ENCODE measurements at regions not wholly inside any gene's neighbourhood (a gene's known extent, or its start where the extent isn't known, plus 50 kb on each side); places are given as distances from the start of the nearest gene placed in this dataset.

- peak overlapping the region; percentile 39 for H3K4me3 ChIP-seq (ENCODE audit: low read depth, low read length, poor library complexity, severe bottlenecking)
- H3K79me2 ChIP-seq (ENCODE audit: insufficient read depth, low read depth, low read length), result no peaks in the 10 kb centered on the region
- CTCF ChIA-PET (ENCODE audit: unreplicated experiment), result no interaction called here
- POLR2A ChIA-PET, result interaction anchor here (0.6 kb wide), 2 partner anchors 1438 to 1944 kb away, joined by 3 read pairs; no protein-coding TSS in a partner anchor
- intact Hi-C loops (cut with micrococcal nuclease; ENCODE audit: unreplicated experiment), result no loop called here
- H3K4me2 ChIP-seq (ENCODE audit: low read length), result peak overlapping the region; percentile 64
- no peaks in the 10 kb centered on the region for H3K36me3 ChIP-seq (ENCODE audit: insufficient read depth, low read length)
- no peak overlapping the region for H2AFZ ChIP-seq (ENCODE audit: low read length)
- H4K20me1 ChIP-seq (ENCODE audit: insufficient read depth, low read length), result no peaks in the 10 kb centered on the region
- H3K4me1 ChIP-seq (ENCODE audit: insufficient read depth, low read length, poor library complexity, severe bottlenecking), result peaks cover 11% of the 10 kb centered on the region
- H3K27ac ChIP-seq (ENCODE audit: low read depth, low read length, poor library complexity, severe bottlenecking), result no peak overlapping the region
- BruUV-seq (replicated peaks), result no TSS peak
- no peaks in the 10 kb centered on the region for H3K9me2 ChIP-seq (ENCODE audit: insufficient read depth, low read length)
- no peaks in the 10 kb centered on the region for H3K9me3 ChIP-seq (ENCODE audit: low read length)
- TF ChIP-seq, protein P1, sequence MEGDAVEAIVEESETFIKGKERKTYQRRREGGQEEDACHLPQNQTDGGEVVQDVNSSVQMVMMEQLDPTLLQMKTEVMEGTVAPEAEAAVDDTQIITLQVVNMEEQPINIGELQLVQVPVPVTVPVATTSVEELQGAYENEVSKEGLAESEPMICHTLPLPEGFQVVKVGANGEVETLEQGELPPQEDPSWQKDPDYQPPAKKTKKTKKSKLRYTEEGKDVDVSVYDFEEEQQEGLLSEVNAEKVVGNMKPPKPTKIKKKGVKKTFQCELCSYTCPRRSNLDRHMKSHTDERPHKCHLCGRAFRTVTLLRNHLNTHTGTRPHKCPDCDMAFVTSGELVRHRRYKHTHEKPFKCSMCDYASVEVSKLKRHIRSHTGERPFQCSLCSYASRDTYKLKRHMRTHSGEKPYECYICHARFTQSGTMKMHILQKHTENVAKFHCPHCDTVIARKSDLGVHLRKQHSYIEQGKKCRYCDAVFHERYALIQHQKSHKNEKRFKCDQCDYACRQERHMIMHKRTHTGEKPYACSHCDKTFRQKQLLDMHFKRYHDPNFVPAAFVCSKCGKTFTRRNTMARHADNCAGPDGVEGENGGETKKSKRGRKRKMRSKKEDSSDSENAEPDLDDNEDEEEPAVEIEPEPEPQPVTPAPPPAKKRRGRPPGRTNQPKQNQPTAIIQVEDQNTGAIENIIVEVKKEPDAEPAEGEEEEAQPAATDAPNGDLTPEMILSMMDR (conservative IDR thresholded peaks at IDR 0.05; ENCODE audit: low read length), result no peak
- no peak for TF ChIP-seq EZH2phosphoT487 (IDR thresholded peaks at IDR 0.05; ENCODE audit: borderline replicate concordance, low read depth, low read length)
- peak; percentile 60 for DNase-seq (ENCODE audit: low spot score)
These were observed 70.7 kb upstream of the RANBP6 start for GRCh38 chr9:6086006-6086655.

- Histone ChIP-seq H3K79me2 (ENCODE audit: insufficient read depth, low read depth, low read length) (no peaks in the 10 kb centered on the region), H3K4me2 (ENCODE audit: low read length) (peak overlapping the region; percentile 69), H3K9me3 (ENCODE audit: low read length) (no peaks in the 10 kb centered on the region), H3K4me1 (ENCODE audit: insufficient read depth, low read length, poor library complexity, severe bottlenecking) (peaks cover 5% of the 10 kb centered on the region), H3K9me2 (ENCODE audit: insufficient read depth, low read length) (no peaks in the 10 kb centered on the region), H3K4me3 (ENCODE audit: low read depth, low read length, poor library complexity, severe bottlenecking) (peak overlapping the region; percentile 54), H2AFZ (ENCODE audit: low read length) (peak overlapping the region; percentile 82; the same call in 1 of the 2 replicates), H4K20me1 (ENCODE audit: insufficient read depth, low read length) (no peaks in the 10 kb centered on the region), H3K27ac (ENCODE audit: low read depth, low read length, poor library complexity, severe bottlenecking) (no peak overlapping the region), H3K36me3 (ENCODE audit: insufficient read depth, low read length) (no peaks in the 10 kb centered on the region)
- POLR2A ChIA-PET, result interaction anchor here (0.7 to 1.0 kb wide), 3 partner anchors 16 to 278 kb away, joined by 3 to 4 read pairs (median 3); no protein-coding TSS in a partner anchor
- DNase-seq (ENCODE audit: low spot score), result peak; percentile 72
- no peak for TF ChIP-seq EZH2phosphoT487 (IDR thresholded peaks at IDR 0.05; ENCODE audit: borderline replicate concordance, low read depth, low read length)
- TF ChIP-seq, protein P1 (conservative IDR thresholded peaks at IDR 0.05; ENCODE audit: low read length), result no peak
- CTCF ChIA-PET (ENCODE audit: unreplicated experiment), result no interaction called here
- BruUV-seq (replicated peaks), result no TSS peak
- intact Hi-C loops (cut with micrococcal nuclease; ENCODE audit: unreplicated experiment), result no loop called here
These were observed 64.8 kb upstream of the RANBP6 start for GRCh38 chr9:6080154-6080716.

DNA sequence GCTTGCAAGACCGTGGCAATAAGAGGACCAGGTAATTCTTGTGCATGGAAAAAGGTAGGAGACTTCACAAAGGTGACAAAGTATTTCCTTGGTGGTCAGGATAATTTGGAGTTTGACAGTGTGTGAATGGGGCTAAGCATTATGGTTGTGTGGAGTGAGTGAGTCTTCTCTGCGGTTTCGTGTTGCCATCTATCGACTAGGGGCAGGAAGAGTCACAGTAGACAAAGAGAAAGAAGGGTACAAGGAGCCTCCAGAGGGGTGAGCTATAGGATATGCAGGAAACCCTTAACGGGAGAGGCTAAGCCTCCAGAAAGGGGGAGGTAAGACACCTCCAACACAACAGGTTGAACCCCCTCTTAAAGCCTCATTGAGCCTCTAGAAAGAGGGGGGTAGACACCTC is 64.0 kb upstream of the RANBP6 start:
- Histone ChIP-seq H3K27ac (ENCODE audit: low read depth, low read length, poor library complexity, severe bottlenecking) (no peak overlapping the region), H2AFZ (ENCODE audit: low read length) (peak overlapping the region; percentile 82; the same call in 1 of the 2 replicates), H3K9me2 (ENCODE audit: insufficient read depth, low read length) (no peaks in the 10 kb centered on the region), H3K9me3 (ENCODE audit: low read length) (no peaks in the 10 kb centered on the region), H3K4me2 (ENCODE audit: low read length) (peak overlapping the region; percentile 69), H4K20me1 (ENCODE audit: insufficient read depth, low read length) (no peaks in the 10 kb centered on the region), H3K4me1 (ENCODE audit: insufficient read depth, low read length, poor library complexity, severe bottlenecking) (peaks cover 5% of the 10 kb centered on the region), H3K79me2 (ENCODE audit: insufficient read depth, low read depth, low read length) (no peaks in the 10 kb centered on the region), H3K4me3 (ENCODE audit: low read depth, low read length, poor library complexity, severe bottlenecking) (peak overlapping the region; percentile 54), H3K36me3 (ENCODE audit: insufficient read depth, low read length) (no peaks in the 10 kb centered on the region)
- TF ChIP-seq, protein P1 (conservative IDR thresholded peaks at IDR 0.05; ENCODE audit: low read length), result no peak
- no peak for TF ChIP-seq EZH2phosphoT487 (IDR thresholded peaks at IDR 0.05; ENCODE audit: borderline replicate concordance, low read depth, low read length)
- intact Hi-C loops (cut with micrococcal nuclease; ENCODE audit: unreplicated experiment), result no loop called here
- POLR2A ChIA-PET, result interaction anchor here (0.6 to 0.7 kb wide), 2 partner anchors 53 to 235 kb away, joined by 3 to 6 read pairs; no protein-coding TSS in a partner anchor
- DNase-seq (ENCODE audit: low spot score), result no peak
- CTCF ChIA-PET (ENCODE audit: unreplicated experiment), result no interaction called here
- BruUV-seq (replicated peaks), result no TSS peak
